PC-9 (cell line): ENCODE measurements at regions not wholly inside any gene's neighbourhood (a gene's known extent, or its start where the extent isn't known, plus 50 kb on each side); places are given as distances from the start of the nearest gene placed in this dataset.

ENCODE experiments used
- BruUV-seq: library from RNA; stranded (reverse); fragments of 400-500 nt; replicated peaks from 2 replicates; lab custom pipeline; 2021; lab: Mats Ljungman, UMichigan
- CTCF ChIA-PET: fragments of 300-600 bp; sonication (Branson Sonifier 250); formaldehyde crosslinking; loops from one replicate; lab custom pipeline; 2022; ENCODE audit warnings: antibody characterized with exemption; lab: Charles Lee
- POLR2A ChIA-PET: fragments of 300-600 bp; sonication (Branson Sonifier 250); formaldehyde crosslinking; loops from one replicate; lab custom pipeline; 2022; ENCODE audit warnings: antibody characterized with exemption; ENCODE audit not compliant: unreplicated experiment; lab: Charles Lee
- DNase-seq, 2 experiments: peaks; one replicate each; pipeline versions ENCODE4 v3.0.0 to v3.0.0-alpha.2; 2015 to 2022; ENCODE audit warnings: mixed read lengths in 1 of 2
- H2AFZ ChIP-seq: fragments of 200-600 bp; sonication (generic); 2 replicates; pipeline ENCODE4 v1.8.1; 2017; ENCODE audit warnings: antibody characterized with exemption
- H3F3A ChIP-seq: fragments of 200-600 bp; sonication (generic); 2 replicates; pipeline ENCODE4 v1.8.1; 2017; ENCODE audit warnings: antibody characterized with exemption, mild to moderate bottlenecking, low read depth; ENCODE audit not compliant: insufficient read depth
- H3K27ac ChIP-seq: fragments of 200-600 bp; sonication (generic); 2 replicates; pipeline ENCODE4 v1.6.1; 2016; ENCODE audit warnings: mixed run types
- H3K27me3 ChIP-seq: fragments of 200-600 bp; sonication (generic); 2 replicates; pipeline ENCODE4 v1.6.1; 2016; ENCODE audit warnings: low read depth, mixed run types; ENCODE audit not compliant: insufficient read depth
- H3K36me3 ChIP-seq: fragments of 200-600 bp; sonication (generic); 2 replicates; pipeline ENCODE4 v1.6.1; 2016; ENCODE audit warnings: low read depth, mixed run types
- H3K4me1 ChIP-seq: fragments of 200-600 bp; sonication (generic); replicated peaks from 2 replicates; pipeline ENCODE4 v1.6.1; 2016; ENCODE audit warnings: mixed run types; ENCODE audit not compliant: insufficient read depth
- H3K4me2 ChIP-seq: fragments of 200-600 bp; sonication (generic); 2 replicates; pipeline ENCODE4 v1.6.1; 2017; ENCODE audit warnings: mixed run types
- H3K4me3 ChIP-seq: fragments of 200-600 bp; sonication (generic); 2 replicates; pipeline ENCODE4 v1.6.1; 2016; ENCODE audit warnings: mixed run types
- H3K79me2 ChIP-seq: fragments of 200-600 bp; sonication (generic); 2 replicates; pipeline ENCODE4 v1.6.1; 2017; ENCODE audit warnings: low read depth, mixed run types
- H3K9me2 ChIP-seq: fragments of 200-600 bp; sonication (generic); 2 replicates; pipeline ENCODE4 v1.8.1; 2017; ENCODE audit warnings: mild to moderate bottlenecking; ENCODE audit not compliant: insufficient read depth
- H3K9me3 ChIP-seq: fragments of 200-600 bp; sonication (generic); 2 replicates; pipeline ENCODE4 v1.8.1; 2016; ENCODE audit warnings: low read depth; ENCODE audit not compliant: insufficient read depth
- H4K20me1 ChIP-seq: fragments of 200-600 bp; sonication (generic); 2 replicates; pipeline ENCODE4 v1.8.1; 2017; ENCODE audit not compliant: insufficient read depth
- CTCF ChIP-seq: fragments of 200-600 bp; sonication (generic); conservative IDR thresholded peaks from 2 replicates; pipeline ENCODE4 v1.6.1; 2017; ENCODE audit warnings: mixed run types, antibody characterized with exemption, mild to moderate bottlenecking, moderate library complexity
- EZH2 ChIP-seq: fragments of 200-600 bp; sonication (generic); IDR thresholded peaks from 2 replicates; pipeline ENCODE4 v1.8.0; 2017; ENCODE audit warnings: antibody characterized with exemption, low read depth
- intact Hi-C: fragments of 100-400 bp; cut with micrococcal nuclease; formaldehyde crosslinking; loops from one replicate; pipeline ENCODE4 v1.10.0; 2022; ENCODE audit not compliant: unreplicated experiment

GRCh38 chr9:109886617-109887016, 106.6 kb downstream of the PALM2AKAP2 start:
- no peaks in the 10 kb centered on the region for H3K9me2 ChIP-seq
- H3K4me3 ChIP-seq: no peak overlapping the region
- no peaks in the 10 kb centered on the region for H3F3A ChIP-seq
- no peak overlapping the region for H3K4me2 ChIP-seq
- no peaks in the 10 kb centered on the region for H3K9me3 ChIP-seq
- TF ChIP-seq EZH2 (no peak), CTCF (no peak)
- POLR2A ChIA-PET: no interaction called here
- H3K27me3 ChIP-seq: no peaks in the 10 kb centered on the region
- H2AFZ ChIP-seq: no peak overlapping the region
- H3K79me2 ChIP-seq: no peaks in the 10 kb centered on the region
- BruUV-seq: no TSS peak
- H3K36me3 ChIP-seq: no peaks in the 10 kb centered on the region
- H4K20me1 ChIP-seq: no peaks in the 10 kb centered on the region
- intact Hi-C loops: loop anchor here (10.0 kb wide), 1 partner anchor 442 kb away; no protein-coding TSS in a partner anchor
- H3K27ac ChIP-seq: no peak overlapping the region
- CTCF ChIA-PET: no interaction called here
- H3K4me1 ChIP-seq: no peaks in the 10 kb centered on the region
- DNase-seq: no peak

GRCh38 chr9:109887079-109887478, 107.1 kb downstream of the PALM2AKAP2 start:
- Histone ChIP-seq H3K27ac (no peak overlapping the region), H3K79me2 (no peaks in the 10 kb centered on the region), H3K4me1 (no peaks in the 10 kb centered on the region), H3K27me3 (no peaks in the 10 kb centered on the region), H2AFZ (no peak overlapping the region), H3K4me3 (no peak overlapping the region), H3K36me3 (no peaks in the 10 kb centered on the region), H3F3A (no peaks in the 10 kb centered on the region), H3K9me2 (no peaks in the 10 kb centered on the region), H4K20me1 (no peaks in the 10 kb centered on the region), H3K9me3 (no peaks in the 10 kb centered on the region), H3K4me2 (no peak overlapping the region)
- intact Hi-C loops: loop anchor here (10.0 kb wide), 1 partner anchor 442 kb away; no protein-coding TSS in a partner anchor
- DNase-seq: no peak
- no TSS peak for BruUV-seq
- ChIA-PET CTCF (interaction anchor here (0.7 kb wide), 1 partner anchor 1236 kb away, joined by 3 read pairs; no protein-coding TSS in a partner anchor), POLR2A (no interaction called here)
- TF ChIP-seq CTCF: no peak
- TF ChIP-seq EZH2: no peak

- no peak overlapping the region for H3K4me2 ChIP-seq
- no TSS peak for BruUV-seq
- TF ChIP-seq EZH2 (no peak), CTCF (no peak)
- CTCF ChIA-PET: interaction anchor here (0.6 kb wide), 1 partner anchor 295 kb away, joined by 5 read pairs; no protein-coding TSS in a partner anchor
- H3K4me1 ChIP-seq: no peaks in the 10 kb centered on the region
- intact Hi-C loops: loop anchor here (10.0 kb wide), 1 partner anchor 444 kb away; no protein-coding TSS in a partner anchor
- no peaks in the 10 kb centered on the region for H3K36me3 ChIP-seq
- POLR2A ChIA-PET: no interaction called here
- DNase-seq: no peak
- no peak overlapping the region for H2AFZ ChIP-seq
- H3F3A ChIP-seq: no peaks in the 10 kb centered on the region
- no peaks in the 10 kb centered on the region for H3K79me2 ChIP-seq
- no peaks in the 10 kb centered on the region for H3K9me2 ChIP-seq
- no peaks in the 10 kb centered on the region for H3K27me3 ChIP-seq
- H3K9me3 ChIP-seq: no peaks in the 10 kb centered on the region
- H4K20me1 ChIP-seq: no peaks in the 10 kb centered on the region
- H3K27ac ChIP-seq: no peak overlapping the region
- no peak overlapping the region for H3K4me3 ChIP-seq
Measured at GRCh38 chr9:109888695-109889094, 108.7 kb downstream of the PALM2AKAP2 start.
